ENCODE measurements at regions not wholly inside any gene's neighbourhood (a gene's known extent, or its start where the extent isn't known, plus 50 kb on each side); places are given as distances from the start of the nearest gene placed in this dataset.

- TF ChIP-seq CTCF (IDR thresholded peaks at IDR 0.05) (no peak), POLR2A (IDR thresholded peaks at IDR 0.05) (no peak)
These were observed 70.2 kb upstream of the DSC1 start for GRCh38 chr18:31232775-31233424.

Data from testis (tissue), 2 donors.